Lower leg skin (tissue), 4 donors: ENCODE measurements at regions not wholly inside any gene's neighbourhood (a gene's known extent, or its start where the extent isn't known, plus 50 kb on each side); places are given as distances from the start of the nearest gene placed in this dataset.

Experiments
- DNase-seq, 2 donors: peaks; one replicate each; pipeline ENCODE4 v3.0.0-alpha.2; 2019; ENCODE audit warnings: low spot score in 2 of 2
- H3K4me3 ChIP-seq: fragments of 200-600 bp; sonication (generic); 2 replicates; pipeline ENCODE4 v1.5.1; 2017; ENCODE audit warnings: mild to moderate bottlenecking, low read depth; ENCODE audit not compliant: poor library complexity, severe bottlenecking
- POLR2A ChIP-seq, 2 donors: fragments of 450-650 bp; IDR thresholded peaks; one replicate each; pipeline ENCODE4 v1.6.1; 2016 to 2017; ENCODE audit warnings: antibody characterized with exemption in 2 of 2, mild to moderate bottlenecking in 1 of 2, moderate library complexity in 1 of 2
- WGBS, 2 donors: methylation state at CpG; one replicate each; pipeline ENCODE4 v1.1.5; 2018; 5-methylcytosine and 5-hydroxymethylcytosine counted together
- intact Hi-C: fragments of 100-400 bp; cut with DNase I; formaldehyde crosslinking; loops from one replicate; pipeline ENCODE4 v1.15.0; 2023; ENCODE audit warnings: low total_unique reads
- TF ChIP-seq, protein P1 (sequence below), 3 donors: fragments of 450-650 bp; IDR thresholded peaks; one replicate each; pipeline ENCODE4 v1.5.1; 2016; ENCODE audit warnings: antibody characterized with exemption in 3 of 3, mild to moderate bottlenecking in 3 of 3, moderate library complexity in 2 of 3

DNA sequence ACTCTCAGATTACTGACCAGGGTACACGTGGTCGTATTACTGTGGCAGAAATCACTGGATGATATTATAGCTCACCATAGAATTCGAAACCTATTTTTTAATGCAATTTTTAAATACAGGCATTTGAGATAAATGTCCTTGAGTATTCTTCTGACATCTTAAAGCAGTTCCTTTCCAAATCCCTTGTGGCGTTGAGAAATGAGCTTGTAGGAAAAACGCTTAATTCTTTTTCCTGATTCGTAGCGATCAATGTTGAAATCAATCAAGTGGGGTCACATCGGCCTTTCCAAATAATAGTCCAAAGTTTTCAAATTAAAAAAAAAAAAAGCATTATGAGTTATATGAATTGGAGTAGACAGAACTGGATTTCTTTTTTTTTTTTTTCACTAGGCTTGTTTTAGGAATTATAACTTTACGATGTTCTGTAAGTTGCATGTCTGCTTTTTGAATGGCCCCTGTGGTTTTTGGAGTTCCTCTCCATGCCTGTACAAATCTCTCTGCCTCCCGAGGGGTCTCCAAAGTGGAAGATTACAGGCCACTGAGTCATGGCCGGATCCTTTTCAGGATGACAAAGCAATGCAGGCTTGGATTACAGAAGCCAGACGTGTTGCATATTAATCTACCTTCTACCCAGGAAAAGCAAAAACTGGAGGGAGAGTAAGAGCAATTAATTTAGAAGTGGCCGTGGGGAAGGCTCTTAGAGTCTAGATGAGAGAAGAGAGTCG, 226.1 kb downstream of the SHOX start:
- TF ChIP-seq, protein P1, sequence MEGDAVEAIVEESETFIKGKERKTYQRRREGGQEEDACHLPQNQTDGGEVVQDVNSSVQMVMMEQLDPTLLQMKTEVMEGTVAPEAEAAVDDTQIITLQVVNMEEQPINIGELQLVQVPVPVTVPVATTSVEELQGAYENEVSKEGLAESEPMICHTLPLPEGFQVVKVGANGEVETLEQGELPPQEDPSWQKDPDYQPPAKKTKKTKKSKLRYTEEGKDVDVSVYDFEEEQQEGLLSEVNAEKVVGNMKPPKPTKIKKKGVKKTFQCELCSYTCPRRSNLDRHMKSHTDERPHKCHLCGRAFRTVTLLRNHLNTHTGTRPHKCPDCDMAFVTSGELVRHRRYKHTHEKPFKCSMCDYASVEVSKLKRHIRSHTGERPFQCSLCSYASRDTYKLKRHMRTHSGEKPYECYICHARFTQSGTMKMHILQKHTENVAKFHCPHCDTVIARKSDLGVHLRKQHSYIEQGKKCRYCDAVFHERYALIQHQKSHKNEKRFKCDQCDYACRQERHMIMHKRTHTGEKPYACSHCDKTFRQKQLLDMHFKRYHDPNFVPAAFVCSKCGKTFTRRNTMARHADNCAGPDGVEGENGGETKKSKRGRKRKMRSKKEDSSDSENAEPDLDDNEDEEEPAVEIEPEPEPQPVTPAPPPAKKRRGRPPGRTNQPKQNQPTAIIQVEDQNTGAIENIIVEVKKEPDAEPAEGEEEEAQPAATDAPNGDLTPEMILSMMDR (IDR thresholded peaks at IDR 0.05), result no peak
- no peak for TF ChIP-seq POLR2A (IDR thresholded peaks at IDR 0.05)
- WGBS, 2 donors, result 55 to 56% methylated on average over 14 of the region's 14 CpGs
- DNase-seq, result no peak
- intact Hi-C loops, result no loop called here
- no peak overlapping the region for H3K4me3 ChIP-seq

- TF ChIP-seq, protein P1 (IDR thresholded peaks at IDR 0.05), result no peak
- no peak for TF ChIP-seq POLR2A (IDR thresholded peaks at IDR 0.05)
- intact Hi-C loops, result no loop called here
- no peak for DNase-seq
- H3K4me3 ChIP-seq, result no peak overlapping the region
- WGBS, 2 donors, result 77 to 88% methylated on average over 7 of the region's 7 CpGs
Observed at GRCh38 chrX:853304-853703, 222.7 kb downstream of the SHOX start.

DNA sequence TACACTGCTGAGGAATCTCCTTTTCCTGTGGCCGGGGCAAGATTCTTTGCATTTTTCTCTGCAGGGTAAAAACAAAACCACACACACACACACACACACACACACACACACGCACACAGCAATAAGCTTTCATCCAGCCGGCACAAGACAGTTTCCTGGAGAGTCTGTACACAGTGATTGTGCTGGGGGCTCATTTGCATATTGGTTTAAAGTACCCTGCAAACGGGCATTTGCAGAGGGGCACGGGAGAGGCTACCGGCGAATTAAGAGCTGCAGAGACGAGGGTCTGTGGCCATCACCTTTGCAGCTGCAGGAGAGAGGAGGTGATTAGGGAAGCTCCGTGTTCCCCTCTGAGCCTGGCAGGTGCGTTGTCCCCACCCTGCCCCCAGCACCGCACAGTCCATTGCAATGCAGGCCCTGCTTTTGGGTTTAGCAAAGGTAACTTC, 219.9 kb downstream of the SHOX start:
- DNase-seq, result no peak
- 3 to 9% methylated on average over 11 of the region's 11 CpGs for WGBS, 2 donors
- intact Hi-C loops, result no loop called here
- TF ChIP-seq POLR2A (IDR thresholded peaks at IDR 0.05), result no peak
- TF ChIP-seq, protein P1 (IDR thresholded peaks at IDR 0.05), result no peak
- H3K4me3 ChIP-seq, result no peak overlapping the region

- intact Hi-C loops, result no loop called here
- WGBS, 2 donors, result 59 to 66% methylated on average over 6 of the region's 6 CpGs
- no peak overlapping the region for H3K4me3 ChIP-seq
- TF ChIP-seq POLR2A (IDR thresholded peaks at IDR 0.05), result no peak
- TF ChIP-seq, protein P1 (IDR thresholded peaks at IDR 0.05), result no peak
- no peak for DNase-seq
Observed at GRCh38 chrX:848386-848785, 217.8 kb downstream of the SHOX start.

- WGBS, 2 donors, result 51 to 62% methylated on average over 13 of the region's 13 CpGs
Observed at GRCh38 chrX:843306-843705, 212.7 kb downstream of the SHOX start.

More at GRCh38 chrX:843306-843705, 212.7 kb downstream of the SHOX start:
- H3K4me3 ChIP-seq, result no peak overlapping the region
- TF ChIP-seq, protein P1 (IDR thresholded peaks at IDR 0.05), result no peak
- TF ChIP-seq POLR2A (IDR thresholded peaks at IDR 0.05), result no peak
- intact Hi-C loops, result no loop called here
- DNase-seq, result no peak
